ENCODE measurements at regions not wholly inside any gene's neighbourhood (a gene's known extent, or its start where the extent isn't known, plus 50 kb on each side); places are given as distances from the start of the nearest gene placed in this dataset.
A peak's percentile ranks its signal among the peaks of the same experiment; 100 is the strongest.

DNA sequence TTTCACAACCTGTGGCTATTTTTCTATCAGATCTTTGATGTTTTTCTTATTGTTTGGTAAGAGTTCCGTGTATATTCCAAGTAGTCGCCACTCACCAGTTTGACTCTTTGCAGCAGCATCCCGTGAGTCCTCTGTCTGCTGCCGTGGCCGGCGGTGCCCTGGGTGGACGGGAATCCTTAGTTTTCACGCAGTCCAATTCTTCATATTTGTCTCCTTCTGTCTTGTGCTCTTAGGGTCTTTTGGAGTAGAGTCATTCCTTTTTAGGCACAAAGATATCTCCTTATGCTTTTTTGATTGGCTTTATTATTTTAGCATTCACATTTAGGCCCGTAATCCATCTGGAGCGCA lies 94.9 kb upstream of the MSX1 start:
- H3K27ac Mint-ChIP-seq, result no peak overlapping the region
- H3K4me3 Mint-ChIP-seq, result no peak overlapping the region
- no peaks in the 10 kb centered on the region for H3K36me3 Mint-ChIP-seq (ENCODE audit: low read depth)
- H3K4me1 Mint-ChIP-seq, result peaks cover 6% of the 10 kb centered on the region
- H3K9me3 ChIP-seq (ENCODE audit: control insufficient read depth, low read length, poor library complexity, severe bottlenecking), result no peaks in the 10 kb centered on the region
- H3K27me3 Mint-ChIP-seq, result no peaks in the 10 kb centered on the region
- ATAC-seq, result no peak
- DNase-seq, result no peak

- no peak for DNase-seq
- no peaks in the 10 kb centered on the region for H3K9me3 ChIP-seq (ENCODE audit: control insufficient read depth, low read length, poor library complexity, severe bottlenecking)
- no peaks in the 10 kb centered on the region for H3K36me3 Mint-ChIP-seq (ENCODE audit: low read depth)
- H3K4me1 Mint-ChIP-seq, result peaks cover 6% of the 10 kb centered on the region
- no peak for ATAC-seq
- no peaks in the 10 kb centered on the region for H3K27me3 Mint-ChIP-seq
- peak overlapping the region; percentile 81 for H3K4me3 Mint-ChIP-seq
- H3K27ac Mint-ChIP-seq, result no peak overlapping the region
Measured at GRCh38 chr4:4763822-4764557, 95.5 kb upstream of the MSX1 start.

GRCh38 chr4:4762909-4763821 lies 96.3 kb upstream of the MSX1 start:
- H3K4me3 Mint-ChIP-seq, result peak overlapping the region; percentile 81
- no peaks in the 10 kb centered on the region for H3K9me3 ChIP-seq (ENCODE audit: control insufficient read depth, low read length, poor library complexity, severe bottlenecking)
- H3K4me1 Mint-ChIP-seq, result peaks cover 6% of the 10 kb centered on the region
- ATAC-seq (peak; percentile 35), DNase-seq (no peak)
- no peak overlapping the region for H3K27ac Mint-ChIP-seq
- no peaks in the 10 kb centered on the region for H3K36me3 Mint-ChIP-seq (ENCODE audit: low read depth)
- no peaks in the 10 kb centered on the region for H3K27me3 Mint-ChIP-seq

- Mint-ChIP-seq H3K27ac (no peak overlapping the region), H3K36me3 (ENCODE audit: low read depth) (no peaks in the 10 kb centered on the region), H3K27me3 (no peaks in the 10 kb centered on the region), H3K4me1 (peaks cover 6% of the 10 kb centered on the region), H3K4me3 (no peak overlapping the region)
- no peaks in the 10 kb centered on the region for H3K9me3 ChIP-seq (ENCODE audit: control insufficient read depth, low read length, poor library complexity, severe bottlenecking)
- DNase-seq (no peak), ATAC-seq (no peak)
Measured at GRCh38 chr4:4762300-4762699, 97.2 kb upstream of the MSX1 start.

DNA sequence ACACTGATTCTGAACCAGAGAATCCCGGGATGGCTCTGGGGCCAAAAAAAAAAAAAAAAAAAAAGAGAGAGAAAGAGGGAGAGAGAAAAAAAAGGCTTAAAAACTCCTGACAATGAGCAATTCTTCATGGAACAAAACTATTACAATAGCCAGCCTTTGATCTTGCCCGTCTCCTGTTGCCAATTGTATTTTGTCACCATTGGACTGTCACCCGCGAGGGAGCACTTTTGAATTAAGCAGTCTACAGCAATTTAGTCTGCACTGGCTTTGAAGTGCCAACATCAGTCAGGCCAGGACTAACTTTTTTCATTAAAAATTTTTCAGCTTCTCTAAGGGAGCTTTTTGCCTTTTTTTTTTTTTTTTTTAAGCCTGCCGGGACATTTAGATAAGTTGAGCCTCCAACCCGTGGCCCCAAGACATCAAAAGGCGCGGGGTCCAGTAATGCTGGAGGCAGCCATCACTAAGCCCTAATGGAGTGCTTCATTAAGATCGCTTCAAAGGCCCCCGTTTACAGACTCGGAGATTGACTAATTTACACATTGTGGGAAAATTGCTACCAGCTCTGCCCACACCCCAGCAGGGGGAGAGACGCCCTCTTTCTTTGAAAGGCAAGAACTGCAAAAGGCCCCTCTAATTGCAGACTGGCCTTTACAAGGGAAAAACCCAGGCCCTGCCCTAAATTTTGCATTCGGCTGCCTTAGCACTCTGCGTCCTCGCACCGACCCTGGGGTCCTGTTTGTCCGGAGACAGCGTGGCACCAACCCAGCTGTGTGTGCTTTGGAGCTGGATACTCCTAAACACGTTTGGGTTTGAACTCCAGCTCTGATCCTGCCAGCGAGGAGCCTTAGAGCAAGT lies 98.1 kb upstream of the MSX1 start:
- H3K36me3 Mint-ChIP-seq (ENCODE audit: low read depth), result no peaks in the 10 kb centered on the region
- peaks cover 6% of the 10 kb centered on the region for H3K4me1 Mint-ChIP-seq
- H3K27ac Mint-ChIP-seq, result no peak overlapping the region
- DNase-seq, result no peak
- peaks cover 7% of the 10 kb centered on the region for H3K27me3 Mint-ChIP-seq
- no peak overlapping the region for H3K4me3 Mint-ChIP-seq
- H3K9me3 ChIP-seq (ENCODE audit: control insufficient read depth, low read length, poor library complexity, severe bottlenecking), result no peaks in the 10 kb centered on the region
- no peak for ATAC-seq

DNA sequence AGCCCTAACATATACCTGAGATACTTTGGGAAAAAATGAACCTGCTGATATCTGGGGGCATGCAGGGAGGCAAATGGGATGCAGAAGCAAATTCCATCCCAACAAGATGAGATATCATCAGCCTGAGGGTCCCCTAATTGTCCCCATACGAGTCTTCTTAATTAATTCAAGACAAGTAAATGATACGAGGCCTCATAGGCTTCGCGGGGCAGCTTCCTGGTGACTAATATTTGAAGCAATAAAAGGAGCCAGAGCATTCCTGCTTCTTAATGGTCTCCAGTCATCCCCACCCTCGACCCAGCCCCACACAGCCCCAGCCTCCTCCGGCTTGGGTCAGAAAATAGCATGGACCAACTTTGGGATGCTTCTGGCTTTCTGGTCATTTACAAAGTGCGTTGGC lies 99.6 kb upstream of the MSX1 start:
- no peaks in the 10 kb centered on the region for H3K9me3 ChIP-seq (ENCODE audit: control insufficient read depth, low read length, poor library complexity, severe bottlenecking)
- H3K36me3 Mint-ChIP-seq (ENCODE audit: low read depth), result no peaks in the 10 kb centered on the region
- H3K4me3 Mint-ChIP-seq, result no peak overlapping the region
- no peak for DNase-seq
- no peak for ATAC-seq
- H3K4me1 Mint-ChIP-seq, result peaks cover 6% of the 10 kb centered on the region
- no peak overlapping the region for H3K27ac Mint-ChIP-seq
- H3K27me3 Mint-ChIP-seq, result peaks cover 7% of the 10 kb centered on the region

DNA sequence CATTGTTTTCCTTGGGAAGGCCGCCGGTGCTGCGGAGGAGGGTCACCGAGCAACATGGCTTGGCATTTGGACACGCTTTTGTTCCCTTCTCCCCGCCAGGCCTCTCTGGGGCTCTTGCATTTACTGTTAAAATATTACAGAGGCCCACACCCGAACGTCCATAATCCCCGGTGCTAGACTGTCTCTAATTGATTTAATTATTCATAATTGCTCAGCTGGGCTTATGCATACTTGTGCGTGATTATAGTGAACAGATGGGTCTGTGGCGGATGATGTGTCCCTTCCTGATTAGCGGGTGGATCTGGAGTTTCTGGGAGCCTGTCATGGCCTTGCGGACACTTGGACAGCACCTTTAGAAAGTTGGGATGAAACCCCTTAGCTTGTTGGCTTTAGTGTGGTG lies 100.2 kb upstream of the MSX1 start:
- H3K9me3 ChIP-seq (ENCODE audit: control insufficient read depth, low read length, poor library complexity, severe bottlenecking), result no peaks in the 10 kb centered on the region
- Mint-ChIP-seq H3K27ac (no peak overlapping the region), H3K27me3 (peaks cover 10% of the 10 kb centered on the region), H3K4me3 (no peak overlapping the region), H3K4me1 (peaks cover 6% of the 10 kb centered on the region), H3K36me3 (ENCODE audit: low read depth) (no peaks in the 10 kb centered on the region)
- DNase-seq (no peak), ATAC-seq (no peak)

DNA sequence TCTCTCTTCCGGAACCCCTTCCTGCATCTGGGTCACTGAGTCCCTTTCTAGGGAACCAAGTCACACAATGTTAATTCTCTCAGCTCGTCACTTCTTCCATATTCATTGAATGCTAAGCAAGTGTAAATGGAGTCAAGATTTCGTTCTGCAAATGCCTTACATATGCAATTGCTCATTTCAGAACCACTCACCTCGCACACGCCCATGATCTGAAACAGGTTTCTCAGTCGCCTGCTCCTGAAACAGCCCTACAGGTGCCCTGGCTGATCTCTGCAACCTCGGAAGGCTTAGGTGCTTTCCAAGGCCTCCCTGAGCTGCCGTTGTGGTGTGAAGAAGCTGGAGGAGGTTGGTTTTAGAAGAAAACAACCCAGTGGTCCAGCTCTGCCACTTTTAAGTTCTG lies 100.8 kb upstream of the MSX1 start:
- no peaks in the 10 kb centered on the region for H3K9me3 ChIP-seq (ENCODE audit: control insufficient read depth, low read length, poor library complexity, severe bottlenecking)
- H3K27ac Mint-ChIP-seq, result no peak overlapping the region
- no peak for DNase-seq
- H3K36me3 Mint-ChIP-seq (ENCODE audit: low read depth), result no peaks in the 10 kb centered on the region
- no peak overlapping the region for H3K4me3 Mint-ChIP-seq
- peaks cover 6% of the 10 kb centered on the region for H3K4me1 Mint-ChIP-seq
- no peak for ATAC-seq
- H3K27me3 Mint-ChIP-seq, result peaks cover 16% of the 10 kb centered on the region

DNA sequence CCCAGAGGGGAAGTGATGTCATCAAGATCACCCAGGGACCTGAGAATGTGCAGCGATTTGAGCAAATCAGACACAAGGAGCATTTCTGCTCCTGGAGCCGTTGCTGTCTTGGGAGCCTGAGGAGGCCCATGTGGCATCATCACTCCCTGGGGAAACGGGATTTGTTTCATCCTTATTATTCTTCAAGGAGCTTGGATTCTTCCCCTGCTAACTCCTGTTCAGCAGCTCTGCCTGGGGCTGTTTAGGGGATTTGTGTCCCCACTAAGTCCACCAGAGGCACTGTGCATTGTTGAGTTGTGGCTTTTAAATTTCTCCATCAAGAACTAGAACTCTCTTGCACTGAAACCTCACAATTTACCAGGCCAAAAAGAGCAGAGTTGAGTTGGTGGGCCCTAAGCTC lies 104.2 kb upstream of the MSX1 start:
- peaks cover 2% of the 10 kb centered on the region for H3K4me1 Mint-ChIP-seq
- peaks cover 32% of the 10 kb centered on the region for H3K27me3 Mint-ChIP-seq
- DNase-seq (no peak), ATAC-seq (no peak)
- H3K36me3 Mint-ChIP-seq (ENCODE audit: low read depth), result no peaks in the 10 kb centered on the region
- H3K27ac Mint-ChIP-seq, result no peak overlapping the region
- H3K4me3 Mint-ChIP-seq, result no peak overlapping the region
- no peaks in the 10 kb centered on the region for H3K9me3 ChIP-seq (ENCODE audit: control insufficient read depth, low read length, poor library complexity, severe bottlenecking)

DNA sequence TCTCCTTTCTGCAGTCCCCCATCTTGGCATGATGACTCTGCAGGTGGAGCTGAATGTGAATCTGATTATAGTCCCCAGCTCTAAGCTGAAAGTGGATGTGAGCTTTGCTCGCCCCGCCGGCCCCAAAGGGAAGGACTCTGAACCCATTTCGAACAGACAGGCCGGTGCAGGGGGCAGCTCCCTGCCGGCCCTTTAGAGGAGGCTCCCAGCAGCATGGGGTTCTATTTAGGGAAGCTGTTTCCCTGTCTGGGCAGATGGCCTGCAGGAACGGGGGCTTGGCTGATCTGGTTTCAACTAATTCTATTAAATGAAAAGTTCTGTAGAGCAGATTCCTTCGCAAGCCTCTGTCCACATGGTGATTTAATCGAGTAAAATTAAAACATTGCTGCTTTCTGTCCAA lies 104.8 kb upstream of the MSX1 start:
- Mint-ChIP-seq H3K27me3 (peaks cover 34% of the 10 kb centered on the region), H3K36me3 (ENCODE audit: low read depth) (no peaks in the 10 kb centered on the region), H3K4me1 (peaks cover 2% of the 10 kb centered on the region), H3K4me3 (no peak overlapping the region), H3K27ac (no peak overlapping the region)
- no peak for DNase-seq
- H3K9me3 ChIP-seq (ENCODE audit: control insufficient read depth, low read length, poor library complexity, severe bottlenecking), result no peaks in the 10 kb centered on the region
- ATAC-seq, result no peak

- Mint-ChIP-seq H3K36me3 (ENCODE audit: low read depth) (no peaks in the 10 kb centered on the region), H3K27ac (no peak overlapping the region), H3K4me1 (peaks cover 2% of the 10 kb centered on the region), H3K4me3 (no peak overlapping the region), H3K27me3 (peaks cover 41% of the 10 kb centered on the region)
- H3K9me3 ChIP-seq (ENCODE audit: control insufficient read depth, low read length, poor library complexity, severe bottlenecking), result no peaks in the 10 kb centered on the region
- ATAC-seq (no peak), DNase-seq (no peak)
Measured at GRCh38 chr4:4753643-4754042, 105.8 kb upstream of the MSX1 start.

DNA sequence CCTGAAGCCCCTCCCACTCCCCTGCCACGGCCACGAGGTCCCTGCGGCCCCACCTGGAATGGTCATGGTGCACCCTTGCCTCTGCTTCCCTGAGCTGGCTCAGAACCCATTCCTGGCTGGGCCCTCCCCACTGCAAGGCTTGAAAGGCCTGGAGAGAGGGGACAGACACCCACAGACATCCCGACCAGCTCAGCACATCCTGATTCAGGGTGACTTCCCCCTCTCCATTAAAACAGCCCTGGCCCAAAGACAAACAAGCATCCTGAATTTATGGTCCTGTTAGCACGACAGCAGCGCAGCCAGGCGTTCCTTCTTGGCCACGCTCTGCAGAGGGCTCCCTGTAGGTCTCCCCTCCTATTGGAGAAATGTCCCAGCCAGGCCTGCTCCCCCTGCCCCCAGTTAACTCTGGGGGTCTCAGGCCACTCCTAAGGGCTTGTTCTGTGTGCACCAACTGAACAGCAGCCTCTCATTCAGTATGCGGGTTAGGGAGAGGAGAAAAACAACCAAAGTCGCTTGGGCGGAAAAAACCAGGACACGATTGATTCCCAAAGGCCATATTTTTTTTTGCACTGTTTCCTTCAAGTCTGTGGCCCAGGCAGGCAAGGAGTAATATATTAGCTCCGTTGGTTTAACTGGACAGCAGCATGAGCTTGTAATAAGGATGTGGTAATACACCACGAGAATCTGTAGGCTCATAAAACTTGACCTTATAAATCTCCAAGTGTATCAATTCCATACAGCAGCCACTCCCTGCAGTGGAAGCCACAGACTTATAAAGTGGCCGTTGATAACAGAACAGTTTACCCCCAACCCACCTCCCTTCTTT lies 106.7 kb upstream of the MSX1 start:
- peaks cover 2% of the 10 kb centered on the region for H3K4me1 Mint-ChIP-seq
- DNase-seq (no peak), ATAC-seq (no peak)
- H3K27ac Mint-ChIP-seq, result no peak overlapping the region
- no peaks in the 10 kb centered on the region for H3K36me3 Mint-ChIP-seq (ENCODE audit: low read depth)
- no peak overlapping the region for H3K4me3 Mint-ChIP-seq
- peaks cover 41% of the 10 kb centered on the region for H3K27me3 Mint-ChIP-seq
- no peaks in the 10 kb centered on the region for H3K9me3 ChIP-seq (ENCODE audit: control insufficient read depth, low read length, poor library complexity, severe bottlenecking)

Measured in T-helper 17 cell (primary cell).